ENCODE measurements at regions not wholly inside any gene's neighbourhood (a gene's known extent, or its start where the extent isn't known, plus 50 kb on each side); places are given as distances from the start of the nearest gene placed in this dataset.

DNA sequence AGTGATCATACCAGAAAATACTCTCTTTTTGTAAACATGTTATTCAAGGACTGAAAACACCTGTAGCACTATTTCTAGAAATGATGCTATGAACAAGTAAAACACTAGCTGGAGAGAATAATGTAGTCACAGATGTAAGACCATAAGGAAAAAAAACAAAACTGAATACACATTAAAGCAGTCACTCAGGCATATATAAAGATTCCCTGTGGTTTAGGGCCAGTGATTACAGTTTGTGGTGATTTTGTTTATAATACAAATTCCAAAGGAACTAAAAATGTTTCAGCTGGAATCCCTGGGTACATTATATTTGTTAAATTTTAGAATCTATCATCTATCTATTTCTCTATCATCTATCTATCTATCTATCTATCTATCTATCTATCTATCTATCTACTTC, 777.8 kb upstream of the FRG1 start:
- Histone ChIP-seq H3K4me1 (ENCODE audit: control insufficient read depth, insufficient read depth, low read depth, low read length) (peaks cover 1% of the 10 kb centered on the region), H3K23ac (ENCODE audit: low read length in 2 of 2) (no peak overlapping the region), H2BK120ac (ENCODE audit: low read depth, low read length) (no peak overlapping the region), H3K36me3 (ENCODE audit: control insufficient read depth in 1 of 2, insufficient read depth in 2 of 2, low read depth in 1 of 2, low read length in 2 of 2) (no peaks in the 10 kb centered on the region), H3K9me3 (ENCODE audit: control insufficient read depth, low read length) (no peaks in the 10 kb centered on the region), H3K9ac (ENCODE audit: low read length) (no peak overlapping the region), H3K4ac (ENCODE audit: low read depth in 1 of 2, low read length in 2 of 2) (no peak overlapping the region), H2AFZ (ENCODE audit: low read depth, low read length) (no peak overlapping the region), H3K4me2 (ENCODE audit: low read length, poor library complexity, severe bottlenecking) (no peak overlapping the region), H2BK5ac (ENCODE audit: low read depth, low read length, poor library complexity, severe bottlenecking) (no peak overlapping the region), H3K14ac (ENCODE audit: low read length in 2 of 2) (no peak overlapping the region), H3K27me3 (ENCODE audit: control insufficient read depth in 1 of 2, insufficient read depth in 1 of 2, low read length in 2 of 2) (peaks cover 3 to 7% of the 10 kb centered on the region in 2 experiments), H3K79me1 (replicated peaks; ENCODE audit: low read length, poor library complexity, severe bottlenecking) (no peaks in the 10 kb centered on the region), H3K4me3 (ENCODE audit: insufficient read depth in 1 of 2, low read depth in 1 of 2, low read length in 2 of 2) (no peak overlapping the region), H2AK5ac (ENCODE audit: low read length, severe bottlenecking) (no peak overlapping the region), H2BK15ac (ENCODE audit: low read depth, poor library complexity, severe bottlenecking) (no peak overlapping the region), H4K91ac (ENCODE audit: low read length) (no peak overlapping the region), H3K27ac (ENCODE audit: low read length, poor library complexity, severe bottlenecking) (no peak overlapping the region), H3K18ac (ENCODE audit: low read depth in 1 of 2, low read length in 2 of 2) (no peak overlapping the region), H4K8ac (ENCODE audit: low read length) (no peak overlapping the region), H2BK12ac (ENCODE audit: low read length in 2 of 2) (no peak overlapping the region)
- peak; percentile 38 for DNase-seq

DNA sequence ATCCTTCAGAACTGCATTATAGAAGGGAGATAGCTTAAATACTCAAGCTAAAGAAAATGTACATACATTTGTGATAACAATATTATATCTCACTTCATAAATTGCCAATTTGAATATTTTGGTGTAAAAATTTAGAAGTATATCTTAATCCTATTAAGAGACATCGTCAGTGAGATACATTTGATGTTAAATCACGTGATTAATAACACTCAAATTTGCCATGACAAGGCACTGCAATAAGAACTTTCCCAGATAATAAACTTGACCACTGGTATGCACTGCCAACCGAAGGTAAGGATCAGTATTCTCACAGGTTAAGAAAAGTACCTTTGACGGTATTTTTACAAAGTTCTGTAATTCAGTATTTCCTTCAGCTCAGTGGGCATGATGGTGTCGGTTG, 764.7 kb upstream of the FRG1 start:
- Histone ChIP-seq H3K27me3 (ENCODE audit: control insufficient read depth in 1 of 2, insufficient read depth in 1 of 2, low read length in 2 of 2) (peaks cover 0 to 4% of the 10 kb centered on the region in 2 experiments), H3K4me1 (ENCODE audit: control insufficient read depth, insufficient read depth, low read depth, low read length) (no peaks in the 10 kb centered on the region), H2AK5ac (ENCODE audit: low read length, severe bottlenecking) (no peak overlapping the region), H3K27ac (ENCODE audit: low read length, poor library complexity, severe bottlenecking) (no peak overlapping the region), H3K9ac (ENCODE audit: low read length) (no peak overlapping the region), H4K91ac (ENCODE audit: low read length) (no peak overlapping the region), H3K23ac (ENCODE audit: low read length in 2 of 2) (no peak overlapping the region), H3K18ac (ENCODE audit: low read depth in 1 of 2, low read length in 2 of 2) (no peak overlapping the region), H2BK5ac (ENCODE audit: low read depth, low read length, poor library complexity, severe bottlenecking) (no peak overlapping the region), H3K4me3 (ENCODE audit: insufficient read depth in 1 of 2, low read depth in 1 of 2, low read length in 2 of 2) (no peak overlapping the region), H4K8ac (ENCODE audit: low read length) (no peak overlapping the region), H2BK15ac (ENCODE audit: low read depth, poor library complexity, severe bottlenecking) (no peak overlapping the region), H2BK12ac (ENCODE audit: low read length in 2 of 2) (no peak overlapping the region), H3K4me2 (ENCODE audit: low read length, poor library complexity, severe bottlenecking) (no peak overlapping the region), H2BK120ac (ENCODE audit: low read depth, low read length) (no peak overlapping the region), H3K9me3 (ENCODE audit: control insufficient read depth, low read length) (no peaks in the 10 kb centered on the region), H3K79me1 (replicated peaks; ENCODE audit: low read length, poor library complexity, severe bottlenecking) (no peaks in the 10 kb centered on the region), H3K14ac (ENCODE audit: low read length in 2 of 2) (no peak overlapping the region), H2AFZ (ENCODE audit: low read depth, low read length) (no peak overlapping the region), H3K4ac (ENCODE audit: low read depth in 1 of 2, low read length in 2 of 2) (no peak overlapping the region), H3K36me3 (ENCODE audit: control insufficient read depth in 1 of 2, insufficient read depth in 2 of 2, low read depth in 1 of 2, low read length in 2 of 2) (no peaks in the 10 kb centered on the region)
- DNase-seq = no peak
- 85% methylated on average over 2 of the region's 5 CpGs for WGBS

DNA sequence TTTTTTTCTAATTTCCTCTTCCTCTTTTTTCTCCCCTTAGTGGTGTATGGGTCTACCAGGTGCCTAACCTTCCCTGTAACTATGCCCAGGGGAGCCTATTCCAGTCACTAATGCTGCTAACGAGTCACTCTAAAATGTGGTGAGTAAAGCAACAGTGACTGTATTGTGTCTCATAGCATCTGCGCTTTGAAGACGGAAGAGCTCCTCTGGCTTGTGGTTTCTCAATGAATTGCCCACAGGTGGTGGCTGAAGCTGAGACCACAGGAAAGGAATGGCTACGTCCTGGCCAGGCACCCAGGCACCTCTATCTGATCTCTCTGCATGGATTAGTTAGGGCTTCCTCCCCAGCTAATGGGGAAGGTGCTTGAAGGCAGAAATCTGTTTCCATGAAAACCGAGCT, 763.5 kb upstream of the FRG1 start:
- H3K23ac ChIP-seq (ENCODE audit: low read length in 2 of 2) = no peak overlapping the region
- no peak overlapping the region for H3K27ac ChIP-seq (ENCODE audit: low read length, poor library complexity, severe bottlenecking)
- WGBS = 45% methylated on average over 5 of the region's 5 CpGs
- H3K14ac ChIP-seq (ENCODE audit: low read length in 2 of 2) = no peak overlapping the region
- no peaks in the 10 kb centered on the region for H3K4me1 ChIP-seq (ENCODE audit: control insufficient read depth, insufficient read depth, low read depth, low read length)
- DNase-seq = no peak
- no peak overlapping the region for H3K4me3 ChIP-seq (ENCODE audit: insufficient read depth in 1 of 2, low read depth in 1 of 2, low read length in 2 of 2)
- no peak overlapping the region for H3K4ac ChIP-seq (ENCODE audit: low read depth in 1 of 2, low read length in 2 of 2)
- H4K91ac ChIP-seq (ENCODE audit: low read length) = no peak overlapping the region
- H3K79me1 ChIP-seq (replicated peaks; ENCODE audit: low read length, poor library complexity, severe bottlenecking) = no peaks in the 10 kb centered on the region
- H3K9ac ChIP-seq (ENCODE audit: low read length) = no peak overlapping the region
- no peak overlapping the region for H2BK5ac ChIP-seq (ENCODE audit: low read depth, low read length, poor library complexity, severe bottlenecking)
- no peak overlapping the region for H2BK120ac ChIP-seq (ENCODE audit: low read depth, low read length)
- H2BK12ac ChIP-seq (ENCODE audit: low read length in 2 of 2) = no peak overlapping the region
- H3K18ac ChIP-seq (ENCODE audit: low read depth in 1 of 2, low read length in 2 of 2) = no peak overlapping the region
- H2AFZ ChIP-seq (ENCODE audit: low read depth, low read length) = no peak overlapping the region
- no peaks in the 10 kb centered on the region for H3K36me3 ChIP-seq (ENCODE audit: control insufficient read depth in 1 of 2, insufficient read depth in 2 of 2, low read depth in 1 of 2, low read length in 2 of 2)
- no peak overlapping the region for H3K4me2 ChIP-seq (ENCODE audit: low read length, poor library complexity, severe bottlenecking)
- H3K27me3 ChIP-seq (ENCODE audit: control insufficient read depth in 1 of 2, insufficient read depth in 1 of 2, low read length in 2 of 2) = no peaks in the 10 kb centered on the region
- no peaks in the 10 kb centered on the region for H3K9me3 ChIP-seq (ENCODE audit: control insufficient read depth, low read length)
- no peak overlapping the region for H2BK15ac ChIP-seq (ENCODE audit: low read depth, poor library complexity, severe bottlenecking)
- no peak overlapping the region for H2AK5ac ChIP-seq (ENCODE audit: low read length, severe bottlenecking)
- H4K8ac ChIP-seq (ENCODE audit: low read length) = no peak overlapping the region

DNA sequence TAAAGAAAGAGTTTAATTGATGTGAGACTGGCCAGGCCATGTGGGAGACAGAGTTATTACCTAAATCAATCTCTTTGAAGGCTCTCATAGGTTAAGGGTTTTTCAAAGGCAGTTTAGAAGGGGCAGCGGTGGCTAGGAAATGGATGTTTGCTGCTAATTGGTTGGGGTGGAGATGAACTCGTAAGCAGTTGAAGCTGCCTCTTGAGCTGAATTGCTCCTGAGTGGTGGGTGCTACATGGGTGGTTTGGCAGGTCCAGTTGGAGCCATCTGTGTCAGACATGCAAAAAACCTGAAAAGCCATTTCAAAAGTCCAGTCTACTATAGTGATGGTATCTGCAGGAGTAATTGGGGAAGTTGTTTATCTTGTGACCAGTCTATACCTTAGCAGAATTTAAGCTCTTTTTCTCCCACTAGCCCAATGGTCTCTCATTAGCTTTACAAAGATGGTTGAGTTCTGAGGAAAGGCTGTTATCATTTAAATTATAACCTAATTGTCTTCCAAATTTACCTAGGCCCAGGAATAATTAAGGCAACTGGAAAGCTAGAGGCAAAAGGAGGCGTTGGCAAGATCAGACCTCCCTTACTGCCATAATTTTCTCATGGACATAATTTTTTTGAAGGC, 762.4 kb upstream of the FRG1 start:
- Histone ChIP-seq H3K27ac (ENCODE audit: low read length, poor library complexity, severe bottlenecking) (no peak overlapping the region), H2BK5ac (ENCODE audit: low read depth, low read length, poor library complexity, severe bottlenecking) (no peak overlapping the region), H4K91ac (ENCODE audit: low read length) (no peak overlapping the region), H4K8ac (ENCODE audit: low read length) (no peak overlapping the region), H2BK12ac (ENCODE audit: low read length in 2 of 2) (no peak overlapping the region), H3K4ac (ENCODE audit: low read depth in 1 of 2, low read length in 2 of 2) (no peak overlapping the region), H3K9ac (ENCODE audit: low read length) (no peak overlapping the region), H3K4me3 (ENCODE audit: insufficient read depth in 1 of 2, low read depth in 1 of 2, low read length in 2 of 2) (no peak overlapping the region), H3K4me2 (ENCODE audit: low read length, poor library complexity, severe bottlenecking) (no peak overlapping the region), H3K23ac (ENCODE audit: low read length in 2 of 2) (no peak overlapping the region), H2BK15ac (ENCODE audit: low read depth, poor library complexity, severe bottlenecking) (no peak overlapping the region), H3K36me3 (ENCODE audit: control insufficient read depth in 1 of 2, insufficient read depth in 2 of 2, low read depth in 1 of 2, low read length in 2 of 2) (no peaks in the 10 kb centered on the region), H3K18ac (ENCODE audit: low read depth in 1 of 2, low read length in 2 of 2) (no peak overlapping the region), H2AFZ (ENCODE audit: low read depth, low read length) (no peak overlapping the region), H3K27me3 (ENCODE audit: control insufficient read depth in 1 of 2, insufficient read depth in 1 of 2, low read length in 2 of 2) (no peaks in the 10 kb centered on the region), H3K79me1 (replicated peaks; ENCODE audit: low read length, poor library complexity, severe bottlenecking) (no peaks in the 10 kb centered on the region), H3K4me1 (ENCODE audit: control insufficient read depth, insufficient read depth, low read depth, low read length) (no peaks in the 10 kb centered on the region), H2AK5ac (ENCODE audit: low read length, severe bottlenecking) (no peak overlapping the region), H2BK120ac (ENCODE audit: low read depth, low read length) (no peak overlapping the region), H3K14ac (ENCODE audit: low read length in 2 of 2) (no peak overlapping the region), H3K9me3 (ENCODE audit: control insufficient read depth, low read length) (no peaks in the 10 kb centered on the region)
- WGBS = 72% methylated on average over 3 of the region's 3 CpGs
- DNase-seq = no peak
